GM12878 (cell line): ENCODE measurements at regions not wholly inside any gene's neighbourhood (a gene's known extent, or its start where the extent isn't known, plus 50 kb on each side); places are given as distances from the start of the nearest gene placed in this dataset.

Source experiments
- ATAC-seq: fragments of 200-7000 bp; cut with Tn5 transposase; 3 replicates; pipeline ENCODE4 v1.9.1; 2020; ENCODE audit warnings: mild to moderate bottlenecking, moderate library complexity
- BruUV-seq: library from RNA; stranded (reverse); fragments of 400-500 nt; replicated peaks from 2 replicates; lab custom pipeline; 2021; lab: Mats Ljungman, UMichigan
- CTCF ChIA-PET: fragments of 300-600 bp; sonication (Branson Sonifier 250); formaldehyde crosslinking; extraction: SDS; loops from one replicate; lab custom pipeline; 2021; ENCODE audit warnings: inconsistent platforms; lab: Yijun Ruan, JAX
- POLR2A ChIA-PET: fragments of 350-600 bp; formaldehyde crosslinking; extraction: SDS; loops from one replicate; lab custom pipeline; 2021; ENCODE audit warnings: inconsistent platforms; lab: Charles Lee
- RAD21 ChIA-PET: fragments of 300-600 bp; sonication (Branson Sonifier 250); formaldehyde crosslinking; loops from one replicate; lab custom pipeline; 2023; ENCODE audit warnings: antibody characterized with exemption; ENCODE audit not compliant: unreplicated experiment; lab: Charles Lee
- SMC1A ChIA-PET: fragments of 300-600 bp; sonication (Branson Sonifier 250); formaldehyde crosslinking; loops from one replicate; lab custom pipeline; 2023; ENCODE audit not compliant: unreplicated experiment, uncharacterized antibody; lab: Charles Lee
- DNase-seq: peaks from one replicate; pipeline ENCODE4 v3.0.0-alpha.2; 2011; ENCODE audit warnings: low read depth, low spot score
- FAIRE-seq: peaks from 3 replicates; lab custom pipeline; 2011; peaks lifted over from hg19 to GRCh38; lab: Jason Lieb, UNC
- H2AFZ ChIP-seq: 2 replicates; pipeline ENCODE4 v1.6.0; 2011; ENCODE audit warnings: low read depth, low read length, control low read depth; ENCODE audit not compliant: control insufficient read depth
- H3K27ac ChIP-seq: 2 replicates; pipeline ENCODE4 v1.5.1; 2011; ENCODE audit warnings: control low read depth; ENCODE audit not compliant: control insufficient read depth, insufficient read depth
- H3K27me3 ChIP-seq, 2 experiments: replicated peaks in 1 of 2; 2 replicates each; pipeline versions ENCODE4 v1.6.0 to v1.6.1; 2011; ENCODE audit warnings: low read length in 1 of 2; ENCODE audit not compliant: control insufficient read depth in 2 of 2, insufficient read depth in 2 of 2
- H3K36me3 ChIP-seq, 2 experiments: 2 replicates each; pipeline ENCODE4 v1.5.1; 2011; ENCODE audit warnings: low read length in 1 of 2; ENCODE audit not compliant: control insufficient read depth in 2 of 2, insufficient read depth in 2 of 2
- H3K4me1 ChIP-seq: 2 replicates; pipeline ENCODE4 v1.6.1; 2011; ENCODE audit warnings: mild to moderate bottlenecking, low read length, moderate library complexity, mixed read lengths; ENCODE audit not compliant: control insufficient read depth, insufficient read depth
- H3K4me2 ChIP-seq: 2 replicates; pipeline ENCODE4 v1.6.0; 2011; ENCODE audit warnings: control low read depth; ENCODE audit not compliant: control insufficient read depth, insufficient read depth
- H3K4me3 ChIP-seq: fragments of 200-600 bp; sonication (generic); 2 replicates; pipeline ENCODE4 v1.5.1; 2016
- H3K79me2 ChIP-seq: 2 replicates; pipeline ENCODE4 v1.6.0; 2011; ENCODE audit warnings: low read length; ENCODE audit not compliant: control insufficient read depth, insufficient read depth
- H3K9ac ChIP-seq: 2 replicates; pipeline ENCODE4 v1.8.0; 2011; ENCODE audit warnings: low read length, control low read depth, mixed read lengths; ENCODE audit not compliant: control insufficient read depth, insufficient read depth
- H3K9me3 ChIP-seq: replicated peaks from 3 replicates; pipeline ENCODE4 v1.5.1; 2011; ENCODE audit warnings: mild to moderate bottlenecking, low read length; ENCODE audit not compliant: control insufficient read depth, insufficient read depth
- H4K20me1 ChIP-seq: 2 replicates; pipeline ENCODE4 v1.6.0; 2011; ENCODE audit not compliant: control insufficient read depth, insufficient read depth
- BACH1 ChIP-seq: fragments of 450-650 bp; IDR thresholded peaks from 2 replicates; pipeline ENCODE4 v1.6.1; 2017; ENCODE audit warnings: mild to moderate bottlenecking, borderline replicate concordance
- CREB1 ChIP-seq: IDR thresholded peaks from 2 replicates; pipeline ENCODE4 v1.6.1; 2012; ENCODE audit warnings: low read depth, mild to moderate bottlenecking, inconsistent platforms
- NR2C1 ChIP-seq: fragments of 450-650 bp; IDR thresholded peaks from 2 replicates; pipeline ENCODE4 v1.6.1; 2017; ENCODE audit warnings: antibody characterized with exemption, mild to moderate bottlenecking, moderate library complexity
- POLR2AphosphoS5 ChIP-seq: IDR thresholded peaks from 2 replicates; pipeline ENCODE4 v1.6.1; 2011; ENCODE audit warnings: mild to moderate bottlenecking, low read length, inconsistent platforms
- SMARCA5 ChIP-seq: fragments of 450-650 bp; IDR thresholded peaks from 2 replicates; pipeline ENCODE4 v1.6.1; 2017; ENCODE audit warnings: mild to moderate bottlenecking
- SPI1 ChIP-seq: IDR thresholded peaks from 2 replicates; pipeline ENCODE4 v1.6.1; 2011; ENCODE audit warnings: low read depth, mild to moderate bottlenecking, low read length, moderate library complexity, borderline replicate concordance; ENCODE audit not compliant: insufficient read depth
- SREBF2 ChIP-seq: IDR thresholded peaks from 2 replicates; pipeline ENCODE4 v1.6.1; 2012; ENCODE audit warnings: mild to moderate bottlenecking, low read length
- TBL1XR1 ChIP-seq: IDR thresholded peaks from 2 replicates; pipeline ENCODE4 v1.6.1; 2012; ENCODE audit warnings: low read depth, low read length, improper control_type of control experiment
- ZNF622 ChIP-seq: fragments of 450-650 bp; IDR thresholded peaks from 2 replicates; pipeline ENCODE4 v1.6.1; 2017; ENCODE audit warnings: mild to moderate bottlenecking, inconsistent platforms
- WGBS: methylation state at CpG from one replicate; pipeline ENCODE4 v1.1.6; 2016; ENCODE audit warnings: low lambda C conversion rate; ENCODE audit not compliant: insufficient replicate concordance, insufficient coverage; ENCODE audit errors: missing lambda C conversion rate; 5-methylcytosine and 5-hydroxymethylcytosine counted together
- in situ Hi-C: fragments of 300-500 bp; cut with MboI; formaldehyde crosslinking; loops from 9 replicates; pipeline ENCODE4 v1.14.3; 2018; ENCODE audit warnings: mixed read lengths
- intact Hi-C: fragments of 100-400 bp; cut with micrococcal nuclease; formaldehyde crosslinking; loops from one replicate; pipeline ENCODE4 v1.14.2; 2022; ENCODE audit not compliant: unreplicated experiment
- TF ChIP-seq, protein P1 (sequence below): IDR thresholded peaks from 2 replicates; pipeline ENCODE4 v1.6.1; 2012; ENCODE audit warnings: low read depth, low read length, improper control_type of control experiment
- TF ChIP-seq, protein P2 (sequence below): fragments of 450-650 bp; IDR thresholded peaks from 2 replicates; pipeline ENCODE4 v1.6.1; 2018; ENCODE audit warnings: borderline replicate concordance, mild to moderate bottlenecking; ENCODE audit not compliant: partially characterized antibody
- TF ChIP-seq, protein P3 (sequence below): fragments of 450-650 bp; IDR thresholded peaks from 2 replicates; pipeline ENCODE4 v1.6.1; 2016; ENCODE audit warnings: mild to moderate bottlenecking

DNA sequence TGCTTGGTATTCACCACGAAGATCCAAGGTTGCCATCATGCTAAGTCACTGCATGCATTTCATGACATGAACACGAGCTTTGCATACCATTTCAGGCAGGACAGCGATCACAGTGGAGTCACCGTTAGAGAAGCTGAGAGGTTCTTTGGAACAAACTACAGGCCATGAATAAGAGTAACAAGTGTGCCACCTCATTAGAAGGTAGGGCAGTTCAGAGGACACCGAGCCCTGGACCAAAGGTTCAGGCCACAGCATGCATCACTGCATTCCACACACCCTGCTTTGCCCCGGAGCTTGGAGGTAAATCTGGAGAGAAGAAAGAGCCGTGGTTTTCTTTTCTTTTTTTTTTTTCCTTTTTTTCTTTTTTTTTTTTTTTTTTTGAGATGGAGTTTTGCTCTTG, 66.9 kb upstream of the CDH4 start:
- Histone ChIP-seq H3K9ac (no peak overlapping the region), H2AFZ (no peak overlapping the region), H3K36me3 (no peaks in the 10 kb centered on the region), H3K27ac (no peak overlapping the region), H3K4me3 (no peak overlapping the region), H3K79me2 (no peaks in the 10 kb centered on the region), H3K4me1 (no peaks in the 10 kb centered on the region), H3K9me3 (no peaks in the 10 kb centered on the region), H3K4me2 (no peak overlapping the region), H3K27me3 (no peaks in the 10 kb centered on the region), H4K20me1 (no peaks in the 10 kb centered on the region)
- SMC1A ChIA-PET = no interaction called here
- intact Hi-C loops = no loop called here
- RAD21 ChIA-PET = no interaction called here
- in situ Hi-C loops = no loop called here
- POLR2A ChIA-PET = no interaction called here
- TF ChIP-seq ZNF622 (no peak), NR2C1 (no peak), SPI1 (no peak), POLR2AphosphoS5 (no peak), SMARCA5 (no peak), CREB1 (no peak)
- TF ChIP-seq, protein P1, sequence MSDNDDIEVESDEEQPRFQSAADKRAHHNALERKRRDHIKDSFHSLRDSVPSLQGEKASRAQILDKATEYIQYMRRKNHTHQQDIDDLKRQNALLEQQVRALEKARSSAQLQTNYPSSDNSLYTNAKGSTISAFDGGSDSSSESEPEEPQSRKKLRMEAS = no peak
- WGBS = 24% methylated on average over 6 of the region's 7 CpGs
- DNase-seq = no peak
- no peak for FAIRE-seq
- ATAC-seq = no peak
- no TSS peak for BruUV-seq
- CTCF ChIA-PET = no interaction called here

DNA sequence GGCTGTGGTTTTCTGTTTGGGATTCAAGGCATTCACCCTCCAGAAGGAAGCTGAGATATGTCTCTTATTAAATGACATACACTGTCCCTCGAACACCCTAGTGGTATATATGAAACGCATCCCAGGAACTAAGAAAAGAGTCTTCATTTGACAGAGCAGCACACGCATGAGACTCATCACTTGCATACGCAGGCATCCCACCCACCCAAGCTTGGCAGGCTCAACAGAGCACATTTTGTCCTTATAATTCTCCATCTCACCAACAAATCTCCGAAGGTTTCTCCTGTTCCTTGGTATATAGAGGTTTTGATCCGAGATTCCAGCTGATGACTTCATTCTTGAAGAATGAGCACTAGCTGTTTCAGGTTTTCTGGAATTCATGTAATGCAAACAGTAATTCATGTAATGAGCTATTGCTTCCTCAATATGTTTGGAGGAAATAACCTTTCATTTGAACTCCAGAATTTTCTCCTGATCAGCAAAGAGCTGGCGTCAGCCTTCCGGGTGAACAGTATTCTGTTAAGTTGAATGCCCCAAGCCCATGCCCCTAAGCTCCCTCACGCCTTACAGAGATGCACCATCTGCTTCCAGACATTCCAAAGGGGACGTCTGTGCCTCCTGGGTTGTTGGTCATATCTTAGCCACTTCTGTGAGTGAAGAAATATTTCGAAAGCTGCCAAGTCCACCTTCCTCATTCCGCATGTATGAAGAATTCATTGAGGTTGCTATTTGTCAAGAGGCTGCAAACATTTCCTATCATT, 66.0 kb upstream of the CDH4 start:
- Histone ChIP-seq H3K27me3 (no peaks in the 10 kb centered on the region), H3K9me3 (no peaks in the 10 kb centered on the region), H4K20me1 (no peaks in the 10 kb centered on the region), H3K9ac (no peak overlapping the region), H3K79me2 (no peaks in the 10 kb centered on the region), H3K4me1 (no peaks in the 10 kb centered on the region), H3K36me3 (no peaks in the 10 kb centered on the region), H3K27ac (no peak overlapping the region), H2AFZ (no peak overlapping the region), H3K4me2 (no peak overlapping the region), H3K4me3 (no peak overlapping the region)
- no peak for FAIRE-seq
- BruUV-seq = no TSS peak
- ATAC-seq = no peak
- ChIA-PET CTCF (no interaction called here), POLR2A (no interaction called here), RAD21 (no interaction called here), SMC1A (no interaction called here)
- 33% methylated on average over 12 of the region's 12 CpGs for WGBS
- no peak for DNase-seq
- intact Hi-C loops (no loop called here), in situ Hi-C loops (no loop called here)
- TF ChIP-seq, protein P2, sequence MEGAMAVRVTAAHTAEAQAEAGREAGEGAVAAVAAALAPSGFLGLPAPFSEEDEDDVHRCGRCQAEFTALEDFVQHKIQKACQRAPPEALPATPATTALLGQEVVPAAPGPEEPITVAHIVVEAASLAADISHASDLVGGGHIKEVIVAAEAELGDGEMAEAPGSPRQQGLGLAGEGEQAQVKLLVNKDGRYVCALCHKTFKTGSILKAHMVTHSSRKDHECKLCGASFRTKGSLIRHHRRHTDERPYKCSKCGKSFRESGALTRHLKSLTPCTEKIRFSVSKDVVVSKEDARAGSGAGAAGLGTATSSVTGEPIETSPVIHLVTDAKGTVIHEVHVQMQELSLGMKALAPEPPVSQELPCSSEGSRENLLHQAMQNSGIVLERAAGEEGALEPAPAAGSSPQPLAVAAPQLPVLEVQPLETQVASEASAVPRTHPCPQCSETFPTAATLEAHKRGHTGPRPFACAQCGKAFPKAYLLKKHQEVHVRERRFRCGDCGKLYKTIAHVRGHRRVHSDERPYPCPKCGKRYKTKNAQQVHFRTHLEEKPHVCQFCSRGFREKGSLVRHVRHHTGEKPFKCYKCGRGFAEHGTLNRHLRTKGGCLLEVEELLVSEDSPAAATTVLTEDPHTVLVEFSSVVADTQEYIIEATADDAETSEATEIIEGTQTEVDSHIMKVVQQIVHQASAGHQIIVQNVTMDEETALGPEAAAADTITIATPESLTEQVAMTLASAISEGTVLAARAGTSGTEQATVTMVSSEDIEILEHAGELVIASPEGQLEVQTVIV = no peak
- no peak for TF ChIP-seq SREBF2
- no peak for TF ChIP-seq CREB1
- no peak for TF ChIP-seq TBL1XR1
- no peak for TF ChIP-seq BACH1
- TF ChIP-seq, protein P3, sequence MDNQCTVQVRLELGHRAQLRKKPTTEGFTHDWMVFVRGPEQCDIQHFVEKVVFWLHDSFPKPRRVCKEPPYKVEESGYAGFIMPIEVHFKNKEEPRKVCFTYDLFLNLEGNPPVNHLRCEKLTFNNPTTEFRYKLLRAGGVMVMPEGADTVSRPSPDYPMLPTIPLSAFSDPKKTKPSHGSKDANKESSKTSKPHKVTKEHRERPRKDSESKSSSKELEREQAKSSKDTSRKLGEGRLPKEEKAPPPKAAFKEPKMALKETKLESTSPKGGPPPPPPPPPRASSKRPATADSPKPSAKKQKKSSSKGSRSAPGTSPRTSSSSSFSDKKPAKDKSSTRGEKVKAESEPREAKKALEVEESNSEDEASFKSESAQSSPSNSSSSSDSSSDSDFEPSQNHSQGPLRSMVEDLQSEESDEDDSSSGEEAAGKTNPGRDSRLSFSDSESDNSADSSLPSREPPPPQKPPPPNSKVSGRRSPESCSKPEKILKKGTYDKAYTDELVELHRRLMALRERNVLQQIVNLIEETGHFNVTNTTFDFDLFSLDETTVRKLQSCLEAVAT = no peak
